ENCODE measurements at regions not wholly inside any gene's neighbourhood (a gene's known extent, or its start where the extent isn't known, plus 50 kb on each side); places are given as distances from the start of the nearest gene placed in this dataset.

DNA sequence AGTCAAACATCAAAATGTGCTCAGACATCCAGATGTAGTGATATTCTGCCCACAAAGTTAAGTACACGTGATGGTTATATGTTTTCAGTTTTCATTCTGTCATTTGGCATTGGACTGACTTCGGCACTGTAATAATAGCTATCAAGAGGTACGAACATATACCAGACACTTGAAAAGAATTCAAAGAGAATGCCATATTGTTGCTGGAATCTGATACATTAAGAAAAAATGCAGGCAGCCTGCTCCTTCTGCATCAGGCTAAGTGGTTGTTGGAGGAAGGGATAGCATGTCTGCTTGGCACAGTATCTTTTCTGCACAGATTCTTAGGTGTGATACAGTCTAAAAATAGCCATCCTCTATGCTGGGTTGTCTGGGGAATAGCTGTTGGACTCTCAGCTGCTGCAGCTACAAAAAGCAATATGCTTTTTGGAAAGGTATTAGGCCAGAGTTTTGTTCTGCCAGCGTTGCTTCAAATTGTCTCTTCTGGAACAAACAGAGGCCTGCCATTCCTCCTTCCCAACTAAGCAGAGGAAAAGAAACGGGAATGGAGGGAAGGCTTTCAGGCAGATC is 892.6 kb downstream of the TBC1D22A start:
- no peak for ATAC-seq (ENCODE audit: low read depth)
- H4K91ac ChIP-seq (ENCODE audit: insufficient read depth, low read depth, low read length): no peak overlapping the region
- H2BK15ac ChIP-seq (ENCODE audit: low read depth, low read length): no peak overlapping the region
- DNase-seq: no peak
- no peak overlapping the region for H2BK20ac ChIP-seq (ENCODE audit: low read depth, low read length)
- H3K79me1 ChIP-seq (ENCODE audit: low read depth in 1 of 2, low read length in 2 of 2): no peaks in the 10 kb centered on the region
- H3K36me3 ChIP-seq (ENCODE audit: control insufficient read depth, insufficient read depth, low read length): no peaks in the 10 kb centered on the region
- in situ Hi-C loops (cut with MboI; ENCODE audit: low sequenced_read_pairs): no loop called here
- H3K9me3 ChIP-seq (ENCODE audit: control insufficient read depth, insufficient read depth, low read length): peaks cover 25% of the 10 kb centered on the region
- no peak overlapping the region for H3K27ac ChIP-seq (ENCODE audit: insufficient read depth, low read length)
- H3K23ac ChIP-seq (ENCODE audit: low read depth, low read length): no peak overlapping the region
- H3K27me3 ChIP-seq (ENCODE audit: control insufficient read depth, insufficient read depth, low read length): no peaks in the 10 kb centered on the region
- H2AFZ ChIP-seq (replicated peaks; ENCODE audit: low read length, poor library complexity): no peak overlapping the region
- no peak overlapping the region for H2BK120ac ChIP-seq (ENCODE audit: low read depth, low read length)
- H3K4ac ChIP-seq (ENCODE audit: low read depth, low read length): no peak overlapping the region
- ChIA-PET CTCF (no interaction called here), POLR2A (ENCODE audit: unreplicated experiment) (no interaction called here)
- dilution Hi-C loops (cut with HindIII; ENCODE audit: low sequenced_read_pairs, unreplicated experiment): no loop called here
- BruUV-seq (replicated peaks): no TSS peak
- WGBS, 2 experiments (ENCODE audit: extremely low coverage in 2 of 2, insufficient read length in 1 of 2): no CpG with 5 or more reads among the region's 5 CpGs
- H4K5ac ChIP-seq (ENCODE audit: low read depth, low read length): no peak overlapping the region
- no peak overlapping the region for H2AK5ac ChIP-seq (ENCODE audit: low read depth, low read length)
- no peak overlapping the region for H3K56ac ChIP-seq (ENCODE audit: extremely low read depth, insufficient read depth, low read length)
- no peak overlapping the region for H3K4me2 ChIP-seq (ENCODE audit: low read depth, low read length)
- no peak for TF ChIP-seq RAD21 (IDR thresholded peaks at IDR 0.05; ENCODE audit: low read length)
- no peak for TF ChIP-seq SMC3 (IDR thresholded peaks at IDR 0.05; ENCODE audit: low read depth, low read length)
- TF ChIP-seq, protein P1, sequence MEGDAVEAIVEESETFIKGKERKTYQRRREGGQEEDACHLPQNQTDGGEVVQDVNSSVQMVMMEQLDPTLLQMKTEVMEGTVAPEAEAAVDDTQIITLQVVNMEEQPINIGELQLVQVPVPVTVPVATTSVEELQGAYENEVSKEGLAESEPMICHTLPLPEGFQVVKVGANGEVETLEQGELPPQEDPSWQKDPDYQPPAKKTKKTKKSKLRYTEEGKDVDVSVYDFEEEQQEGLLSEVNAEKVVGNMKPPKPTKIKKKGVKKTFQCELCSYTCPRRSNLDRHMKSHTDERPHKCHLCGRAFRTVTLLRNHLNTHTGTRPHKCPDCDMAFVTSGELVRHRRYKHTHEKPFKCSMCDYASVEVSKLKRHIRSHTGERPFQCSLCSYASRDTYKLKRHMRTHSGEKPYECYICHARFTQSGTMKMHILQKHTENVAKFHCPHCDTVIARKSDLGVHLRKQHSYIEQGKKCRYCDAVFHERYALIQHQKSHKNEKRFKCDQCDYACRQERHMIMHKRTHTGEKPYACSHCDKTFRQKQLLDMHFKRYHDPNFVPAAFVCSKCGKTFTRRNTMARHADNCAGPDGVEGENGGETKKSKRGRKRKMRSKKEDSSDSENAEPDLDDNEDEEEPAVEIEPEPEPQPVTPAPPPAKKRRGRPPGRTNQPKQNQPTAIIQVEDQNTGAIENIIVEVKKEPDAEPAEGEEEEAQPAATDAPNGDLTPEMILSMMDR (conservative IDR thresholded peaks at IDR 0.05; ENCODE audit: low read depth, low read length): no peak
- no peak for TF ChIP-seq BHLHE40 (IDR thresholded peaks at IDR 0.05; ENCODE audit: low read depth, low read length)
- H2BK5ac ChIP-seq (ENCODE audit: low read depth, low read length, poor library complexity, severe bottlenecking): no peak overlapping the region
- intact Hi-C loops (cut with micrococcal nuclease): no loop called here
- H4K8ac ChIP-seq (ENCODE audit: low read depth in 2 of 2, low read length in 2 of 2): no peak overlapping the region
- H3K14ac ChIP-seq (replicated peaks; ENCODE audit: low read depth, low read length): no peak overlapping the region
- H3K18ac ChIP-seq (ENCODE audit: low read depth, low read length): no peak overlapping the region
- no peak overlapping the region for H3K4me3 ChIP-seq (ENCODE audit: insufficient read depth, low read depth, low read length)
- H3K4me1 ChIP-seq (ENCODE audit: control insufficient read depth, insufficient read depth, low read length): no peaks in the 10 kb centered on the region
- H2AK9ac ChIP-seq (replicated peaks; ENCODE audit: low read depth, low read length, poor library complexity): no peak overlapping the region
- no peaks in the 10 kb centered on the region for H4K20me1 ChIP-seq (ENCODE audit: insufficient read depth, low read length)
- H3K9ac ChIP-seq (ENCODE audit: low read depth, low read length): no peak overlapping the region
- H3K9me1 ChIP-seq (ENCODE audit: insufficient read depth, low read length): no peaks in the 10 kb centered on the region

All from IMR-90 (cell line).